ENCODE measurements at regions not wholly inside any gene's neighbourhood (a gene's known extent, or its start where the extent isn't known, plus 50 kb on each side); places are given as distances from the start of the nearest gene placed in this dataset.

DNA sequence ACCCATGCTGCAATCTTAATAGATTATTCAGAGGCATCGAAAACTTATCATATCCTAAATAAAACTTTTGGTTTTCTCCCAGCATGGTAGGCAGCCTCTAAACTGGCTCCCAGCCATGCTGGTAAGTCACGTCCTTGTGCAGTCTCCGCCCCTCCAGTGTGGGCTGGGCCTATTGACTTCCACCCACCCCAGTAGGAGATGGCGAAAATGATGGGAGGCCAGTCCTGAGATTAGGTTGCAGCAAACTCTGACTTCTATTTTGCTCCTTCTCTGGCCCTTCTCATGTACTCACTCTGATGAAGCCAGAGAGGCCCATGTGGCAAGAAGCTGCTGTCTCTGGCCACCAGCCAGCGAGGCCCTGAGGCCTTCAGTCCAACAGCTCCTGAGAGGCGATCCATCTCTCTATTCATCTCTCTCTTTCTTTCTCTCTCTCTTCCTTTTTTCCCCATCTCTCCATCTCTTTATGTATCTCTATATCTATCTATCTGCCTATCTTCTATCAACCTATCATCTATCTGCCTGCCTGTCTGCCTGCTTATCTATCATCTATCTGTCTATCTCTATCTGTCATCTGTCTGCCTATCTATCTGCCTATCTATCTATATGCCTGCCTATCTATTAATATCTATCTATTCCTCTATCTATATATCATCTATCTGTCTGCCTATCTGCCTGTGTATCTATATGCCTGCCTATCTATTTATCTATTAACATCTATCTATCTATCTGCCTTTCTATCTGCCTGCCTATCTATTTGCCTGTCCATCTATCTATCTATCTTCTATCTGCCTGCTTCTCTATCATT is 52.7 kb upstream of the STX16 start:
- Mint-ChIP-seq H3K4me3 (no peak overlapping the region), H3K4me1 (no peaks in the 10 kb centered on the region), H3K9me3 (peaks cover 0 to 5% (median 0%) of the 10 kb centered on the region in 7 donors), H3K27me3 (ENCODE audit: low read depth in 3 of 3) (peaks cover 3 to 8% (median 5%) of the 10 kb centered on the region in 3 donors), H3K36me3 (no peaks in the 10 kb centered on the region), H3K27ac (no peak overlapping the region)
- H3K36me3 ChIP-seq (replicated peaks in 1 of 2; ENCODE audit: control insufficient read depth in 1 of 2, insufficient read depth in 2 of 2, low read length in 2 of 2): no peaks in the 10 kb centered on the region
- no peak overlapping the region for H2AFZ ChIP-seq (ENCODE audit: insufficient read depth, low read depth, low read length, poor library complexity, severe bottlenecking)
- H3K4me3 ChIP-seq (replicated peaks in 1 of 3; ENCODE audit: low read depth in 2 of 3, low read length in 3 of 3): no peak overlapping the region
- no peak overlapping the region for H3K4me2 ChIP-seq (replicated peaks; ENCODE audit: extremely low read depth, low read length, poor library complexity, severe bottlenecking)
- no peaks in the 10 kb centered on the region for H3K27me3 ChIP-seq (ENCODE audit: control insufficient read depth in 2 of 2, insufficient read depth in 2 of 2, low read length in 2 of 2)
- no peak for DNase-seq
- no peaks in the 10 kb centered on the region for H3K79me2 ChIP-seq (ENCODE audit: insufficient read depth, low read length)
- H3K4me1 ChIP-seq (ENCODE audit: control insufficient read depth in 1 of 2, insufficient read depth in 2 of 2, low read length in 2 of 2): no peaks in the 10 kb centered on the region
- H3K9ac ChIP-seq (ENCODE audit: insufficient read depth, low read length, poor library complexity, severe bottlenecking): no peak overlapping the region
- no peaks in the 10 kb centered on the region for H4K20me1 ChIP-seq (ENCODE audit: insufficient read depth, low read length)
- no peaks in the 10 kb centered on the region for H3K9me3 ChIP-seq (replicated peaks in 1 of 2; ENCODE audit: control insufficient read depth in 1 of 2, insufficient read depth in 1 of 2, low read length in 2 of 2)
- no peak overlapping the region for H3K27ac ChIP-seq (ENCODE audit: low read depth in 1 of 2, low read length in 2 of 2)
- WGBS (ENCODE audit: insufficient coverage): 85% methylated on average over 6 of the region's 6 CpGs
- TF ChIP-seq, protein P1, sequence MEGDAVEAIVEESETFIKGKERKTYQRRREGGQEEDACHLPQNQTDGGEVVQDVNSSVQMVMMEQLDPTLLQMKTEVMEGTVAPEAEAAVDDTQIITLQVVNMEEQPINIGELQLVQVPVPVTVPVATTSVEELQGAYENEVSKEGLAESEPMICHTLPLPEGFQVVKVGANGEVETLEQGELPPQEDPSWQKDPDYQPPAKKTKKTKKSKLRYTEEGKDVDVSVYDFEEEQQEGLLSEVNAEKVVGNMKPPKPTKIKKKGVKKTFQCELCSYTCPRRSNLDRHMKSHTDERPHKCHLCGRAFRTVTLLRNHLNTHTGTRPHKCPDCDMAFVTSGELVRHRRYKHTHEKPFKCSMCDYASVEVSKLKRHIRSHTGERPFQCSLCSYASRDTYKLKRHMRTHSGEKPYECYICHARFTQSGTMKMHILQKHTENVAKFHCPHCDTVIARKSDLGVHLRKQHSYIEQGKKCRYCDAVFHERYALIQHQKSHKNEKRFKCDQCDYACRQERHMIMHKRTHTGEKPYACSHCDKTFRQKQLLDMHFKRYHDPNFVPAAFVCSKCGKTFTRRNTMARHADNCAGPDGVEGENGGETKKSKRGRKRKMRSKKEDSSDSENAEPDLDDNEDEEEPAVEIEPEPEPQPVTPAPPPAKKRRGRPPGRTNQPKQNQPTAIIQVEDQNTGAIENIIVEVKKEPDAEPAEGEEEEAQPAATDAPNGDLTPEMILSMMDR (IDR thresholded peaks at IDR 0.05): no peak
- intact Hi-C loops (cut with micrococcal nuclease): no loop called here

DNA sequence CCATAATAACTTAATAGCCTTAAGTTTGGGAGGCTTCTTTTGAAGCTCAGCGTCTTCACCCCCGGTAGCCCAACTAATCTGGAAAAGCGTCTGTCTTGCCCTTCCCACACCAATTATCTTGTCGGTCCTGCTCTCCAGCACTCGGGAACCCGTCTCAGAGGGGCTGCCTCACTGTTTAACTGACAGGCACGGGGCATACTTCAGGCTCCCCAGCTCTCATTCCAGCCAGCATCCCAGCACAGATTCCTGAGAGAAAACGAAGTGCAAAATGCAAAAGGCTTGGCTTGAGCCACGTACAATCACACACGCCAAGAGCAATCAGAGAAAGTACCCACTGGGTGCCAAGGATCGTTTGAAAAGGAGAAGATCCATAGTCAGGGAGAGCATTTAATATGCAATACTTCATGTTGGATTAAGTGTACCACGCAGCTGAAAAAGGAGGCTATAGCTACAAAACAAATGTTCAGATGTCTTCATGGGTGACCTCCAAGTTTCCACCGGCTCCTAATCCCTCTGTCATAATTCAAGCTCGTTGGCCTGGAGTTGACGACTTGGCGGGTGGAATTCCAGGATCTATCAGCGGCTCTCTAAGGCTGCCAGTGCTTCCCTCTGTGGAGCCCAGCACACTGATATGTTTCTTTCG is 53.7 kb upstream of the STX16 start:
- 66% methylated on average over 17 of the region's 18 CpGs for WGBS (ENCODE audit: insufficient coverage)

More for the DNA sequence above, 53.7 kb upstream of the STX16 start:
- H3K79me2 ChIP-seq (ENCODE audit: insufficient read depth, low read length): no peaks in the 10 kb centered on the region
- TF ChIP-seq, protein P1 (IDR thresholded peaks at IDR 0.05): no peak
- no peak overlapping the region for H3K4me2 ChIP-seq (replicated peaks; ENCODE audit: extremely low read depth, low read length, poor library complexity, severe bottlenecking)
- no peaks in the 10 kb centered on the region for H3K27me3 ChIP-seq (ENCODE audit: control insufficient read depth in 2 of 2, insufficient read depth in 2 of 2, low read length in 2 of 2)
- no peak overlapping the region for H3K27ac ChIP-seq (ENCODE audit: low read depth in 1 of 2, low read length in 2 of 2)
- Mint-ChIP-seq H3K27me3 (ENCODE audit: low read depth in 3 of 3) (peaks cover 5 to 12% (median 7%) of the 10 kb centered on the region in 3 donors), H3K4me1 (no peaks in the 10 kb centered on the region), H3K36me3 (no peaks in the 10 kb centered on the region), H3K9me3 (no peaks in the 10 kb centered on the region), H3K4me3 (peak overlapping the region in 1 of 2 donors; percentile 31), H3K27ac (no peak overlapping the region)
- no peaks in the 10 kb centered on the region for H3K4me1 ChIP-seq (ENCODE audit: control insufficient read depth in 1 of 2, insufficient read depth in 2 of 2, low read length in 2 of 2)
- H3K9ac ChIP-seq (ENCODE audit: insufficient read depth, low read length, poor library complexity, severe bottlenecking): no peak overlapping the region
- intact Hi-C loops (cut with micrococcal nuclease): no loop called here
- H3K4me3 ChIP-seq (replicated peaks in 1 of 3; ENCODE audit: low read depth in 2 of 3, low read length in 3 of 3): no peak overlapping the region
- DNase-seq: no peak
- no peaks in the 10 kb centered on the region for H3K9me3 ChIP-seq (replicated peaks in 1 of 2; ENCODE audit: control insufficient read depth in 1 of 2, insufficient read depth in 1 of 2, low read length in 2 of 2)
- no peak overlapping the region for H2AFZ ChIP-seq (ENCODE audit: insufficient read depth, low read depth, low read length, poor library complexity, severe bottlenecking)
- H4K20me1 ChIP-seq (ENCODE audit: insufficient read depth, low read length): no peaks in the 10 kb centered on the region
- no peaks in the 10 kb centered on the region for H3K36me3 ChIP-seq (replicated peaks in 1 of 2; ENCODE audit: control insufficient read depth in 1 of 2, insufficient read depth in 2 of 2, low read length in 2 of 2)
